DND-41 (cell line): ENCODE measurements at regions not wholly inside any gene's neighbourhood (a gene's known extent, or its start where the extent isn't known, plus 50 kb on each side); places are given as distances from the start of the nearest gene placed in this dataset.
"Not testable (repeated sequence)": the region's sequence is repeated elsewhere in the genome, so short reads cannot be mapped to it uniquely, and the experiment has no call there.

Experiments
- ATAC-seq: fragments of 200-7000 bp; cut with Tn5 transposase; 3 replicates; pipeline ENCODE4 v1.9.1; 2021; ENCODE audit warnings: low read depth; ENCODE audit not compliant: insufficient read depth
- DNase-seq: peaks from one replicate; pipeline ENCODE4 v3.0.0-alpha.2; 2020
- H2AFZ ChIP-seq: 2 replicates; pipeline ENCODE4 v1.6.0; 2012; ENCODE audit warnings: low read depth, low read length
- H3K27ac ChIP-seq: 2 replicates; pipeline ENCODE4 v1.5.1; 2012; ENCODE audit warnings: low read length, inconsistent platforms
- H3K27me3 ChIP-seq: fragments of 200-600 bp; sonication (generic); 2 replicates; pipeline ENCODE4 v1.6.0; 2012; ENCODE audit warnings: low read length, mild to moderate bottlenecking, inconsistent platforms; ENCODE audit not compliant: insufficient read depth, poor library complexity
- H3K36me3 ChIP-seq: 2 replicates; pipeline ENCODE4 v1.5.1; 2012; ENCODE audit warnings: low read length, inconsistent platforms; ENCODE audit not compliant: insufficient read depth
- H3K4me1 ChIP-seq: 2 replicates; pipeline ENCODE4 v1.5.1; 2012; ENCODE audit warnings: mild to moderate bottlenecking, low read length; ENCODE audit not compliant: insufficient read depth
- H3K4me2 ChIP-seq: 2 replicates; pipeline ENCODE4 v1.6.0; 2012; ENCODE audit warnings: mild to moderate bottlenecking, moderate library complexity, low read length, inconsistent platforms; ENCODE audit not compliant: insufficient read depth
- H3K4me3 ChIP-seq, 2 experiments: fragments of 200-600 bp in 1 of 2; shearing (Covaris generic) in 1 of 2; 2 replicates each; pipeline ENCODE4 v1.5.1; 2012 to 2016; ENCODE audit warnings: inconsistent platforms in 2 of 2, low read length in 2 of 2, mild to moderate bottlenecking in 2 of 2, low read depth in 1 of 2, moderate library complexity in 1 of 2
- H3K79me2 ChIP-seq: 2 replicates; pipeline ENCODE4 v1.6.0; 2012; ENCODE audit warnings: low read length, inconsistent platforms; ENCODE audit not compliant: insufficient read depth
- H3K9ac ChIP-seq: 2 replicates; pipeline ENCODE4 v1.6.0; 2012; ENCODE audit warnings: low read depth, mild to moderate bottlenecking, inconsistent platforms, low read length, moderate library complexity
- H3K9me3 ChIP-seq: 2 replicates; pipeline ENCODE4 v1.5.1; 2012; ENCODE audit warnings: low read length, moderate library complexity, mild to moderate bottlenecking, inconsistent platforms; ENCODE audit not compliant: insufficient read depth, severe bottlenecking
- H4K20me1 ChIP-seq: 2 replicates; pipeline ENCODE4 v1.6.0; 2012; ENCODE audit warnings: low read length; ENCODE audit not compliant: insufficient read depth

DNA sequence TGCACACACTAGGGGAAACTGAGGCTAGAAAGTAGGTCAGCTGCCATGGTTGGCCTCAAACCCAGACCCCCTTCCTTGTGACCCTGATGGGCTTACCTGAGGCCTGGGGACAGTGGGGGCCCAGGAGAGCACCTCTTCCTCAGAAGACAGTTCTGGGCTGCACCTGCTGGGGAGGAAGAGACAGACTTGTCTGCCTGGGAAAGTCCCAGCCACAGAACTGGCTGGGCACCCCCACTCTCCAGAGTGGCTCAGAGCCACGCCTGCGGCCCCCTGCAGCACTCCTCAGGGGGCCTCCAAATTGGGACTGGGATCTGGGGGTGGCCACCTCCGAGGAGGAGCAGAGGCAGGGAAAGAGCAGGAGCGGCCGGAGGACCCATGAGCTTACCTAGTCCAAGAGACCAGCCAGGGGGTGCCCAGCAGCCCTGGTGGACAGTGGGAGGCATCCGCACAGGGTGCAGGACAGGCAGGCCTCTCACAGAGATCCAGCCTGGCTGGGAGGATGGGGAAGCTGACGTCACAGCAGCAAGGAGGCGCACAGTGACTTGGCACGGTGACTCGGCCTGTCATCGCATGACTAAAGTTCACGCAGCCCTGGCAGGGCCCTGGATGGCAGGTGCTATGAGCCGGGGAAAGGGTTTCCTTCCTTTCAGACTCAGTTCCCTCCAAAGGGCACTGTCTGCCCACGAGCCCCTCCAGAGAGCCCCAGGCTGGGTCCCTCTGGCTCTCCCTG lies 907.7 kb downstream of the TUBA3C start:
- not testable (repeated sequence) for H3K27ac ChIP-seq, H3K27me3 ChIP-seq, H4K20me1 ChIP-seq, H3K9me3 ChIP-seq, H3K79me2 ChIP-seq, DNase-seq, H3K4me3 ChIP-seq, H3K9ac ChIP-seq, H3K4me2 ChIP-seq, ATAC-seq, H3K4me1 ChIP-seq, H3K36me3 ChIP-seq, H2AFZ ChIP-seq

DNA sequence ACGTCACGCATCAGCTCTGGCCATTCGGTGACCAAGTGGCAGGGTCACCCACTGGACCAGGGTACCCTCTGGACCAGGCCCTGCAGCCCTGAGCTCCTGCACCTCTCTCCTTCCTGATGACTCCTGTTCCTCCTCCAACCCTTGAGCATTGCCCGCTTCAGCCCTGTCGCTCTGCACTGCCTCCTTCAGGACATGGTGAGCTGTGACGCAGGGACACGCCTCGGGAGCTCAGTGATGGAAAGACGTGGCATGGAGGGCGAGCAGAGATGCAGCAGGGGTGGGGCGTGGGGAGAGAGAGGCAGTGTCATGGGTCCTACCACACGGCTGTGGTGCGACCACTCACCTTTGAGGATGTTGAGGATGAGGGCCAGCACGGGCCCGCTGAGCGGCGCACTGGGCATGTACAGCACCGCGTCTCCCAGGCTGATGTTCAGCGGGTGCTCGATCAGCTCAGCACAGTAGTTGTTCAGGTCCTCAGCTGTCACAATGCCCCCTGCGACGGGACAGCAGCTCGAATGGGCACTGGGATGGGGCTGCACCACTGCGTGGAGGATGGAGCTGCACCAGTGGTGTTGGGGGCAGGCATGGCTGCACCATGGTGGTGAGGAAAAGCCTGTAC lies 922.7 kb downstream of the TUBA3C start:
- H3K4me1 ChIP-seq, H3K4me3 ChIP-seq, H3K79me2 ChIP-seq, H3K36me3 ChIP-seq, H3K9me3 ChIP-seq, H3K27me3 ChIP-seq, ATAC-seq, H3K4me2 ChIP-seq, H2AFZ ChIP-seq, H4K20me1 ChIP-seq, DNase-seq, H3K27ac ChIP-seq, H3K9ac ChIP-seq: not testable (repeated sequence)

DNA sequence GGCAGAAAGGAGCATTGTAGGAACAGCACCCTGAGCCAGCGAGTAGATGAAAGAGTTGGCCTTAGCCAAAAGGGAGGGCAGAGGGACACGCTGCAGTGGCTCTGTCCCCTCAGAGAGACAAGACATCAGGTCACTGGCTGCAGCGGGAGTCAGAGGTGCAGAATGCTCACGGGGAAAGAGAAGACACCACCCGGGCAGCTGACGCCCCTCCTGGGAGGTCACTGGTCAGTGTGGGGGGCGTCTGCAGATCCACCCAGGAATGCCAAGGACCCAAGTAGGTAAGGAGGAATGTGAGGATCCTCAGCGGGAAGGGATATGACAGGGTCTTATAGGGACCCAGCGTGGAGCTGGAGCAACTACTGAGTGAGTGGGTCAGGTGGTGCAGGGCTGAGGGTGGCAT lies 923.9 kb downstream of the TUBA3C start:
- H3K9ac ChIP-seq, H3K9me3 ChIP-seq, H2AFZ ChIP-seq, H3K36me3 ChIP-seq, H3K79me2 ChIP-seq, H3K4me1 ChIP-seq, H3K27me3 ChIP-seq, H3K27ac ChIP-seq, ATAC-seq, H3K4me3 ChIP-seq, H4K20me1 ChIP-seq, H3K4me2 ChIP-seq, DNase-seq: not testable (repeated sequence)

DNA sequence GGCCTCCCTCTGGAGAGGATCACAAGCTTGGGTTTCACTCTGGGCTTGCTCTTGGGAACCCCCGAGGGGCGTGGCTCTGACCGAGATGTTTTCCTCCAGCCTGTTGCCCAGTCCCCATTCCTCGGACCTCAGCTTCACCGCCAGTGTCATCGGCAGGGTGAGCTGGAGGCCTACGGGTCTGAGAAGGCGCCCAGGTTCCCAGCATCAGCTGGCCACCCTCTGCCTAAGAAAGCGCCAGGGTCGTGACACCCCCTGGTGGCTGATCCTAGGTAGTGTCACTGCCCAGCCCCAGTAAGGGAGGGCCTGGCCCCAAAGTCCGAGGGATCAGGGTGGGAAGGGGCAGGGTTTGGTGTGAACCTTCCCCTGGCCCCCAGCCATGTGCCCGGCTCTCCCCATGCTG lies 928.8 kb downstream of the TUBA3C start:
- H3K9ac ChIP-seq, H3K4me1 ChIP-seq, H3K4me2 ChIP-seq, H3K36me3 ChIP-seq, H3K4me3 ChIP-seq, H3K27me3 ChIP-seq, ATAC-seq, H4K20me1 ChIP-seq, DNase-seq, H3K27ac ChIP-seq, H3K9me3 ChIP-seq, H2AFZ ChIP-seq, H3K79me2 ChIP-seq: not testable (repeated sequence)

DNA sequence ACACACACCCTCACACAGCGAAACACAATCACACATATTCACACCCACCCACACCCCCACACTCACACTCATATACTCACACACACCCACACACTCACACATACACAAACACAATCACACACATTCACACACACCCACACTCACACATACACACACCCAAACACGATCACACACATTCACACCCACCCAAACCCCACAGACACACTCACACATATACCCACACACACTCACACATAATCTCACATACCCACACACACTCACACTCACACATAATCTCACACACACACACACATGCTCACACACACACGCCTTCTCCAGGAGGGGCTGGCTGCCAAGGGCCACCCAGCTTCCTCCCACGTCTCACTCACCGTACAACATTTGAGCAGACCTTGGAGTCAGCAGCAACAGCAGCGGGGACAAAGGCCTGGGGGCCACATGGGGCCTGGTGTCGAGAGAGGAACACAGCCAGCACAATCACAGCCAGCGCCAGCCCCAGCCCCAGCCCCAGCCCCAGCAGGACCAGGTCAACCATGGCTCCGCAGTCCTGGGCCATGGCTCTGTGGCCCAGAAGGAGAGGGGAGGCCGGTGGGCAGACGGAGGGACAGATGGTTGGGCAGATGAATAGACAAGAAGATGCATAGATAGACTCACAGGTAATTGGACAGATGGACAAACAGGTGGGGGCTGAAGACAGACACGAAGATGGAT lies 932.9 kb downstream of the TUBA3C start:
- not testable (repeated sequence) for H3K27me3 ChIP-seq, DNase-seq, H3K4me1 ChIP-seq, H4K20me1 ChIP-seq, H3K79me2 ChIP-seq, H3K4me3 ChIP-seq, ATAC-seq, H3K9me3 ChIP-seq, H3K27ac ChIP-seq, H3K36me3 ChIP-seq, H3K4me2 ChIP-seq, H2AFZ ChIP-seq, H3K9ac ChIP-seq

DNA sequence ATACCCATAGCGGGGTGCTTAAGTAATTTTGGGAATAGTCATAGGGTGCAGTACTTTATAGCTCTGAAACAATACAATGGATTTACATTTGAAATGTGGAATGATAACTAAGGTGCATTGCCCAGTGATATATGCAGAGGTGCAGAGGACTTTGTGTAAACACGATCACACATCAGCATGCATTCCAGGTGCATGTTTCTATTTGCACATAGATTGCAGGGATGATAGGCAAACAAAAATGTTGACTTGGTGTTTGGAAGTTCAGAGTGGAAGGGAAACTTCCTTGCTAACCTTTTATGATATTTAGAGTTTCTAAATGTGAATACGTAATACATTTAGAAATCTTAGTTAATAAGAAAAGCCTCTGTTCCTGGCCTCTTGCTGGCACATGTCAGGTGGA lies 941.5 kb downstream of the TUBA3C start:
- H3K9me3 ChIP-seq: peaks cover 20% of the 10 kb centered on the region
- H3K79me2 ChIP-seq, H3K36me3 ChIP-seq, DNase-seq, H3K4me1 ChIP-seq, H3K9ac ChIP-seq, H3K4me2 ChIP-seq, H2AFZ ChIP-seq, H3K4me3 ChIP-seq, H3K27ac ChIP-seq, H4K20me1 ChIP-seq, H3K27me3 ChIP-seq, ATAC-seq: not testable (repeated sequence)

DNA sequence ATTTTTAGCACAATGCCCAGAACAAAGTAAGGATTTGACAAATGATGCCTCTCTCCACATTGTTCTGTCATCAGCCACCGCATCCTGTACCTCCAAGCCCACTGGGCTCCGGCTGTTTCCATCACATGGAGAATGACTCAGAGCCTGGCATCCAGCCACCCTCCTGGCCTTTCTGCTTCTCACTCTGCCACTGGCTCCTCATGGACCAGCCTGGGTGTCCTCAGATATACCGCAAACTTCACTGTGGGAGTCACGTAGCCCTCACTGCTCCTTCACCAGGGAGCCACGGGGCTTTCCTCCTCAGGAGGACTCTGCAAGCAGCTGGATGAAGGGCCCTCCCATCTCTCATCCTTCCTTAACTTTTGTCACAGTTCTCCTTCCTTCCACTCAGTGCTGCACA lies 943.0 kb downstream of the TUBA3C start:
- H3K4me1 ChIP-seq, H3K9ac ChIP-seq, H3K36me3 ChIP-seq, H3K27ac ChIP-seq, H3K4me3 ChIP-seq, H3K4me2 ChIP-seq, H4K20me1 ChIP-seq, H3K27me3 ChIP-seq, H3K79me2 ChIP-seq, DNase-seq, ATAC-seq, H2AFZ ChIP-seq: not testable (repeated sequence)
- H3K9me3 ChIP-seq: peaks cover 33% of the 10 kb centered on the region
